Panc1 (cell line): ENCODE measurements at regions not wholly inside any gene's neighbourhood (a gene's known extent, or its start where the extent isn't known, plus 50 kb on each side); places are given as distances from the start of the nearest gene placed in this dataset.

Source experiments
- ATAC-seq: fragments of 200-7000 bp; cut with Tn5 transposase; 2 replicates; pipeline ENCODE4 v1.9.1; 2020; ENCODE audit warnings: mild to moderate bottlenecking, moderate library complexity
- BruUV-seq: library from RNA; stranded (reverse); fragments of 400-500 nt; replicated peaks from 2 replicates; lab custom pipeline; 2021; lab: Mats Ljungman, UMichigan
- CTCF ChIA-PET: fragments of 300-600 bp; sonication (Branson Sonifier 250); formaldehyde crosslinking; loops from one replicate; lab custom pipeline; 2022; ENCODE audit warnings: antibody characterized with exemption; lab: Charles Lee
- POLR2A ChIA-PET: fragments of 300-600 bp; sonication (Branson Sonifier 250); formaldehyde crosslinking; loops from one replicate; lab custom pipeline; 2022; ENCODE audit warnings: antibody characterized with exemption; lab: Charles Lee
- DNase-seq: peaks from one replicate; pipeline ENCODE4 v3.0.0-alpha.2; 2010; ENCODE audit warnings: low read depth, low spot score
- H3K27ac ChIP-seq: 2 replicates; pipeline ENCODE4 v1.5.1; 2011; ENCODE audit warnings: mild to moderate bottlenecking, low read length, inconsistent platforms
- H3K27me3 ChIP-seq: fragments of 200-500 bp; sonication (Bioruptor generic); 2 replicates; pipeline ENCODE4 v1.6.0; 2014; ENCODE audit warnings: low read length, inconsistent platforms; ENCODE audit not compliant: control insufficient read depth, insufficient read depth
- H3K36me3 ChIP-seq: fragments of 200-500 bp; sonication (Bioruptor generic); 2 replicates; pipeline ENCODE4 v1.5.1; 2014; ENCODE audit warnings: inconsistent platforms, mild to moderate bottlenecking, low read length, moderate library complexity; ENCODE audit not compliant: control insufficient read depth, insufficient read depth
- H3K4me1 ChIP-seq: 2 replicates; pipeline ENCODE4 v1.5.1; 2011; ENCODE audit warnings: inconsistent platforms, mild to moderate bottlenecking, low read length, moderate library complexity; ENCODE audit not compliant: control insufficient read depth, insufficient read depth
- H3K4me3 ChIP-seq, 2 experiments: 2 replicates each; pipeline ENCODE4 v1.5.1; 2011 to 2012; ENCODE audit warnings: low read depth in 2 of 2, low read length in 2 of 2, mild to moderate bottlenecking in 2 of 2, inconsistent platforms in 1 of 2, moderate library complexity in 1 of 2
- H3K9me3 ChIP-seq: fragments of 200-500 bp; sonication (Bioruptor generic); 2 replicates; pipeline ENCODE4 v1.5.1; 2014; ENCODE audit warnings: low read depth, mild to moderate bottlenecking, inconsistent platforms, low read length, moderate library complexity; ENCODE audit not compliant: control insufficient read depth, insufficient read depth
- CTCF ChIP-seq: fragments of 450-650 bp; IDR thresholded peaks from 2 replicates; pipeline ENCODE4 v1.5.1; 2017; ENCODE audit warnings: mild to moderate bottlenecking
- POLR2AphosphoS5 ChIP-seq: IDR thresholded peaks from 2 replicates; pipeline ENCODE4 v1.6.1; 2012; ENCODE audit warnings: mild to moderate bottlenecking, low read depth, low read length, moderate library complexity
- REST ChIP-seq, 2 experiments: IDR thresholded peaks; 2 replicates each; pipeline ENCODE4 v1.6.1; 2011 to 2012; ENCODE audit warnings: low read depth in 2 of 2, control low read depth in 1 of 2, low read length in 1 of 2, mild to moderate bottlenecking in 1 of 2, moderate library complexity in 1 of 2; ENCODE audit not compliant: insufficient read depth in 1 of 2
- SIN3A ChIP-seq: IDR thresholded peaks from 2 replicates; pipeline ENCODE4 v1.6.1; 2012; ENCODE audit warnings: low read depth, mild to moderate bottlenecking, low read length, moderate library complexity, borderline replicate concordance; ENCODE audit not compliant: insufficient read depth
- TCF7L2 ChIP-seq: IDR thresholded peaks from 2 replicates; pipeline ENCODE4 v1.6.1; 2011; ENCODE audit warnings: mild to moderate bottlenecking, low read depth, low read length, inconsistent platforms
- in situ Hi-C: cut with HindIII; loops from 2 replicates; pipeline ENCODE4 v1.10.0; 2016; ENCODE audit warnings: low sequenced_read_pairs, low pct_unique_long_range_greater_than_20kb
- intact Hi-C: fragments of 100-400 bp; cut with micrococcal nuclease; formaldehyde crosslinking; loops from one replicate; pipeline ENCODE4 v1.10.0; 2022; ENCODE audit not compliant: unreplicated experiment

- TF ChIP-seq REST (IDR thresholded peaks at IDR 0.05; ENCODE audit: insufficient read depth in 1 of 2, low read depth in 2 of 2, low read length in 1 of 2) (no peak), CTCF (no peak), TCF7L2 (no peak), POLR2AphosphoS5 (no peak), SIN3A (no peak)
- no TSS peak for BruUV-seq
- CTCF ChIA-PET, result no interaction called here
Observed at GRCh38 chr5:74556631-74557595, 83.6 kb downstream of the ENC1 start.

GRCh38 chr5:74556006-74556405, 84.5 kb downstream of the ENC1 start:
- intact Hi-C loops (no loop called here), in situ Hi-C loops (no loop called here)
- H3K36me3 ChIP-seq, result no peaks in the 10 kb centered on the region
- no peak overlapping the region for H3K27ac ChIP-seq
- BruUV-seq, result no TSS peak
- TF ChIP-seq TCF7L2, result no peak
- TF ChIP-seq REST (IDR thresholded peaks at IDR 0.05; ENCODE audit: insufficient read depth in 1 of 2, low read depth in 2 of 2, low read length in 1 of 2), result no peak
- no peak for TF ChIP-seq POLR2AphosphoS5
- no peak for TF ChIP-seq SIN3A
- TF ChIP-seq CTCF, result no peak
- ATAC-seq (no peak), DNase-seq (no peak)
- no peaks in the 10 kb centered on the region for H3K9me3 ChIP-seq
- CTCF ChIA-PET, result no interaction called here
- H3K4me1 ChIP-seq, result no peaks in the 10 kb centered on the region
- no peaks in the 10 kb centered on the region for H3K27me3 ChIP-seq
- no peak overlapping the region for H3K4me3 ChIP-seq
- POLR2A ChIA-PET, result no interaction called here

More at GRCh38 chr5:74556631-74557595, 83.6 kb downstream of the ENC1 start:
- Histone ChIP-seq H3K4me3 (no peak overlapping the region), H3K27me3 (no peaks in the 10 kb centered on the region), H3K27ac (no peak overlapping the region), H3K9me3 (no peaks in the 10 kb centered on the region), H3K36me3 (no peaks in the 10 kb centered on the region), H3K4me1 (no peaks in the 10 kb centered on the region)
- no peak for ATAC-seq
- POLR2A ChIA-PET, result no interaction called here
- in situ Hi-C loops (no loop called here), intact Hi-C loops (no loop called here)
- DNase-seq, result no peak
